Esophagus muscularis mucosa (tissue), 4 donors: ENCODE measurements at regions not wholly inside any gene's neighbourhood (a gene's known extent, or its start where the extent isn't known, plus 50 kb on each side); places are given as distances from the start of the nearest gene placed in this dataset.

Source experiments
- DNase-seq: peaks from one replicate; pipeline ENCODE4 v3.0.0-alpha.2; 2017; ENCODE audit errors: extremely low spot score
- H3K27ac ChIP-seq, 4 donors: fragments of 200-600 bp; sonication (generic); replicated peaks in 1 of 4; 1 replicate in 3 of 4; 2 replicates in 1 of 4; pipeline ENCODE4 v1.5.1; 2016 to 2019; ENCODE audit warnings: mild to moderate bottlenecking in 1 of 4
- H3K27me3 ChIP-seq, 4 donors: fragments of 200-600 bp; sonication (generic); one replicate each; pipeline versions ENCODE4 v1.5.1 to v1.6.0; 2016 to 2019
- H3K36me3 ChIP-seq, 4 donors: fragments of 200-600 bp; sonication (generic); one replicate each; pipeline ENCODE4 v1.5.1; 2016 to 2019
- H3K4me1 ChIP-seq, 4 donors: fragments of 200-600 bp; sonication (generic); one replicate each; pipeline ENCODE4 v1.5.1; 2016 to 2019
- H3K4me3 ChIP-seq, 4 donors: fragments of 200-600 bp; sonication (generic); 1 replicate in 2 of 4; 2 replicates in 2 of 4; pipeline ENCODE4 v1.5.1; 2016 to 2019; ENCODE audit warnings: mild to moderate bottlenecking in 4 of 4, moderate library complexity in 1 of 4
- H3K9me3 ChIP-seq, 4 donors: fragments of 200-600 bp; sonication (generic); 1 replicate in 3 of 4; 2 replicates in 1 of 4; pipeline ENCODE4 v1.5.1; 2016 to 2019
- CTCF ChIP-seq, 3 experiments: fragments of 200-600 bp in 2 of 3; fragments of 450-650 bp in 1 of 3; sonication (generic) in 2 of 3; IDR thresholded peaks; one replicate each; pipeline ENCODE4 v1.5.1; 2017 to 2019; ENCODE audit warnings: antibody characterized with exemption in 3 of 3, mild to moderate bottlenecking in 2 of 3, moderate library complexity in 1 of 3
- EP300 ChIP-seq: sonication (generic); formaldehyde crosslinking; IDR thresholded peaks from one replicate; pipeline ENCODE4 v1.6.1; 2017; ENCODE audit warnings: antibody characterized with exemption
- POLR2A ChIP-seq: fragments of 450-650 bp; IDR thresholded peaks from one replicate; pipeline ENCODE4 v1.6.1; 2017; ENCODE audit warnings: antibody characterized with exemption, moderate library complexity, mild to moderate bottlenecking, low read depth
- POLR2AphosphoS5 ChIP-seq, 2 donors: sonication (generic); formaldehyde crosslinking; IDR thresholded peaks; one replicate each; pipeline ENCODE4 v1.6.1; 2017; ENCODE audit warnings: antibody characterized with exemption in 2 of 2
- WGBS: methylation state at CpG from one replicate; pipeline ENCODE4 v1.1.5; 2018; 5-methylcytosine and 5-hydroxymethylcytosine counted together
- intact Hi-C: fragments of 100-400 bp; cut with DNase I; formaldehyde crosslinking; loops from one replicate; pipeline ENCODE4 v1.15.1; 2023

GRCh38 chr12:77592836-77593235 lies 237.9 kb upstream of the NAV3 start:
- no peak overlapping the region for H3K4me3 ChIP-seq

DNA sequence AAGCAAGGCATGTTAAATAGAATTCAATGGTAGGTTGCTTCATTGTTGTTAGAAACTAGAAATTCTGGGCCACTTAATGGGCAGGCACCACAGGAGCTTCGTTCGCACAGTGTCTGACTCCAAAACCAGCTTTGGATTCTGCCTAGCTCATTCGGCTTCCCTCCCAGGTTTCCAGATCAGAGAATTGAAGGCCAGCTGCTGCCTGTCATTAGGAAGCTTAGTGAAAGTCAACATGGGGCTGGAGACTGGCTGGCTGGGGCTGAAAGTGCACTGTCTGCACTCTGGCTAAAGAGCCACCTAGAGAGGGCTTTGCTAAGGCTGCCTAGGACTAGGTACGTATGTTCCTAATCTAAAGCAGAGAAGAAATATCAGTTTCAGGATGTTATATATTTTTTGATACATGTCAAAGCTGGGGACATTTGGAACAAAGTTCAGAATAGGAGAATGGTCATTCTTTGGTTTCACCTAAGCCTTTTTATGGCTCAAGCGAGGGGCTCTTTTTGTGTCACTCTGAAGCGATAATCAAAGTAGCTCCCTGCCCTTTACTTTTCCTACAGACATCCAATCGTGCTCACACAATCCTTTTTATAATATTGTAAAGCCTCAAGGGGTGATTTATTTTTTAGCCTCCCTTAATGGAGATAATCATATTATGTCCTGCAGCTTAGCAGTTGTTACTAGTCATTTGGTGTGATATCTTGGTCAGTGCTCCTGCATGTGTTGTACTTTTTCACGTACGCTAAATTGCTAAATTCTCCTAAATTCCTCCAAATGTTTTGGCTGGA lies 238.5 kb upstream of the NAV3 start:
- Histone ChIP-seq H3K4me3 (no peak overlapping the region), H3K27ac (no peak overlapping the region), H3K36me3 (no peaks in the 10 kb centered on the region), H3K27me3 (no peaks in the 10 kb centered on the region), H3K9me3 (no peaks in the 10 kb centered on the region), H3K4me1 (no peaks in the 10 kb centered on the region)
- no peak for DNase-seq
- TF ChIP-seq CTCF (IDR thresholded peaks at IDR 0.05), result no peak
- no peak for TF ChIP-seq POLR2A
- TF ChIP-seq EP300, result no peak
- TF ChIP-seq POLR2AphosphoS5 (IDR thresholded peaks at IDR 0.05), result no peak
- intact Hi-C loops, result no loop called here
- 85% methylated on average over 6 of the region's 9 CpGs for WGBS

More at GRCh38 chr12:77592836-77593235, 237.9 kb upstream of the NAV3 start:
- no peaks in the 10 kb centered on the region for H3K36me3 ChIP-seq
- TF ChIP-seq POLR2A (no peak), EP300 (no peak), CTCF (IDR thresholded peaks at IDR 0.05) (no peak)
- H3K27me3 ChIP-seq, result no peaks in the 10 kb centered on the region
- H3K4me1 ChIP-seq, result no peaks in the 10 kb centered on the region
- 85% methylated on average over 2 of the region's 2 CpGs for WGBS
- no peak overlapping the region for H3K27ac ChIP-seq
- no peak for DNase-seq
- intact Hi-C loops, result no loop called here
- no peaks in the 10 kb centered on the region for H3K9me3 ChIP-seq

DNA sequence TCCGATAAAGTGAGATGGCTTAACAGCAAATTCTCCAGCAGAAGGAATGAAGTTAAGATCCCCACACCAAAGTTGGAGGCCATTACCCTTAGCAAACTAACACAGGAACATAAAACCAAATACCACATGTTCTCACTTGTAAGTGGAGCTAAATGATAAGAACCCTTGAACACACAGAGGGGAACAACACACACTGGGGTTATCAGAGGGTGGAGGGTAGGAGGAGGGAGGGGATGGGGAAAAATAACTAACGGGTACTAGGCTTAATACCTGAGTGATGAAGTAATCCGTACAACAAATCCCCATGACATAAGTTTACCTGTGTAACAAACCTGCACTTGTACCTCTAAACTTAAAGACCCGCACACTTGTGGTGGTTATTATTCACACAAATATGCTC lies 240.4 kb upstream of the NAV3 start:
- DNase-seq, result no peak
- no peak overlapping the region for H3K4me3 ChIP-seq
- H3K27me3 ChIP-seq, result no peaks in the 10 kb centered on the region
- H3K27ac ChIP-seq, result no peak overlapping the region
- H3K4me1 ChIP-seq, result no peaks in the 10 kb centered on the region
- H3K36me3 ChIP-seq, result no peaks in the 10 kb centered on the region
- WGBS, result 82% methylated on average over 4 of the region's 4 CpGs
- H3K9me3 ChIP-seq, result no peaks in the 10 kb centered on the region
- TF ChIP-seq POLR2A (no peak), POLR2AphosphoS5 (IDR thresholded peaks at IDR 0.05) (no peak), CTCF (IDR thresholded peaks at IDR 0.05) (no peak), EP300 (no peak)
- intact Hi-C loops, result no loop called here

GRCh38 chr12:77584860-77585259 lies 245.8 kb upstream of the NAV3 start:
- no peak for DNase-seq
- TF ChIP-seq POLR2A (no peak), POLR2AphosphoS5 (IDR thresholded peaks at IDR 0.05) (no peak), CTCF (IDR thresholded peaks at IDR 0.05) (no peak)
- intact Hi-C loops, result no loop called here
- no peaks in the 10 kb centered on the region for H3K36me3 ChIP-seq
- H3K4me3 ChIP-seq, result no peak overlapping the region
- no peak overlapping the region for H3K27ac ChIP-seq
- H3K27me3 ChIP-seq, result no peaks in the 10 kb centered on the region
- no peaks in the 10 kb centered on the region for H3K9me3 ChIP-seq
- H3K4me1 ChIP-seq, result no peaks in the 10 kb centered on the region
- WGBS, result 72% methylated on average over 3 of the region's 3 CpGs
